ENCODE measurements at regions not wholly inside any gene's neighbourhood (a gene's known extent, or its start where the extent isn't known, plus 50 kb on each side); places are given as distances from the start of the nearest gene placed in this dataset.

DNA sequence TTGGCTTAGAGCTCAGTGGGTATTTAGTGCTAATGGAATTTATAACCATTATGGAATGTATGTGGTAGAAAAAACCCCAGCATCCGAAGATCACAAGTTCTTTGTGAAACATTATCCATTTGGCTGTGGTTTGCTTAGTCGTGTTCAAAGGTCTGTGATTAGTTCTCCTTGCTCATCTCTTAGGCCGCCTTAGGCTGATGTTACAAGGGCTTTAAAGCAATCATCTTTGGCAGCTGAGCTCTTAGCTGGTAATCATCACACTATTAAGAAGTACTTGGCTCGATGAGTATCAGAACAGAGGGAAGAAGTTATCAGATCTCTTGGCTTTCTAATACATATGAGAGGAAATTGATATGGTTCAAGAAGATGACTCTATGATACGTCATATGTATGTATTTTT lies 124.1 kb upstream of the E2F7 start:
- DNase-seq, result no peak

- no peak for DNase-seq
Observed at GRCh38 chr12:77179515-77179914, 114.1 kb upstream of the E2F7 start.

DNA sequence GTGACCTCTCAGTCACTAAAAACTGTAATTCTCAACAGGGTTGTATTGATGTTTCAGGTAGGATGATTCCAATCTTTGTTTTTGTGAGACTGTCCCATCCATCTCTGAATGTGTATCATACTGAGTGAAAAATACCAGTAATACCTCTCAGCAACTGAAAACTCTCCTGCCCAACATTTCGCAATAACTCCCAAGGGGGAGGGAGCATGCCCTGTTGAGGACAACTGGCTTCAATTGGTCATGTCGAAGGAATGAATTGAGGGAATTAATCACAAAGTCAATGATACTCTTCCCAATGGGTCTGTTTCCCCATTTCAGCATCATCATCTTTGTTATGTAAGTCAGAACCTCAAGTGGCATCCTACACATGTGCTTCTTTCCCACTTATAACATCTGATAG lies 102.4 kb upstream of the E2F7 start:
- no peak for DNase-seq

- DNase-seq, result no peak
Observed at GRCh38 chr12:77166696-77167095, 101.3 kb upstream of the E2F7 start.

- DNase-seq, result no peak
Observed at GRCh38 chr12:77163074-77164038, 98.0 kb upstream of the E2F7 start.

DNA sequence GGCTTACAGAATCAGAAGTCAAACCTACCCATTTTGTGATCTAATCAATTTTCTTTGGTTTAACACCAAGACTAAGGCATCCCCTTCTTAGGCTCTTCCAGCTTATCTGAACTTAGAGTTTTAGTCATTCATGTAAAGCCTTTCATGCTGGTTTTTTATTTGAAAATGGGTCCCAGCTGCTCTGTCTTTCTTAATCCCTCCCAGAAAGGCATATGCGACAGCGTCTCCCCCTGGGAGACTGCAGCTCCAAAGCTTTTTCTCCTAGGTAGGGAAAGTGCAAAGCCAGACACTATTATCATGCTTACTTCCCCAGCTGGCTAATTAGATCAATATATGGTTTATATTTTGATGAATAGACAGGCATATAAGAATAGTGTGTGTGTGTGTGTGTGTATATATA lies 96.6 kb upstream of the E2F7 start:
- no peak for DNase-seq

- no peak for DNase-seq
Observed at GRCh38 chr12:77160931-77161330, 95.6 kb upstream of the E2F7 start.

DNA sequence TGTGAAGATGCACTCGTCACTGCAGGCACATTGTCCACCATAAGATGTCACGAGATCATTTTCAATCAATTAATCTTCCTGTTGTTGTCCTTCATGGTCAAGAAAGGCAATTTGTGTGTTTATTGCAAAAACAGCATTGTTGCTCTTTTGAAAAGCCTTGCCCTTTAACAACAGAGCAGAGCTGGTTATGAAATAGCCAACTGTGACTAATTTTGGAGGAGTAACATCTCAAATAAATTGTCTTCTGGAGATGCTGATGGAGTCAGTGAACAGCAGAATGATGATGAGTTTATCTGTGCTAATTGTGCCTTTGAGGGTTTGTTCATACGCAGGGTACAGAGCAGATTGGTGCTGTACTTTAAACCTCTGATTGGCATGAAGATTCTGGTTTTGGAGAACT lies 88.3 kb upstream of the E2F7 start:
- no peak for DNase-seq

GRCh38 chr12:77152623-77153193 lies 87.3 kb upstream of the E2F7 start:
- peak in 1 of 2 experiments; percentile 9 for DNase-seq

DNA sequence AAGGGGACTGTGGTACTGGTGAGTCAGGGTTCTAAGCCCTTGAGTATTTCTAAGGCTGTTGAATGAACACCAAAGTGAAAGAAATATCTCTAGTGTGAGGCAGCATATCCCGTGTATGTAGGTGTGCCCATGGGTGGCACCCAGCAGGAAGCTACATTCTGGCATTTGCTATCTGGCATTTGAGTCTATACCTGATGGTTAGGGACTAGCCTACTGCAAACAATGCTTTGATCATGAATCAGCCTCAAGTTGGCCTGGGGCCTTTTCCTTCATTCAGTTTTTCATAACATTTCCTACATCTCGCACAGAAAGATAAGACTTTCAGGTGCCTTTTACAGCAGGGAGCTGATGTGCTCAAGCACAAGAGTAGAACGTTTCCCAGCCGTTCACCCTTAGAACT lies 85.7 kb upstream of the E2F7 start:
- no peak for DNase-seq

- peak in 1 of 2 experiments; percentile 22 for DNase-seq
Observed at GRCh38 chr12:77133566-77133965, 68.2 kb upstream of the E2F7 start.

- DNase-seq, result no peak
Observed at GRCh38 chr12:77131977-77132490, 66.7 kb upstream of the E2F7 start.

DNA sequence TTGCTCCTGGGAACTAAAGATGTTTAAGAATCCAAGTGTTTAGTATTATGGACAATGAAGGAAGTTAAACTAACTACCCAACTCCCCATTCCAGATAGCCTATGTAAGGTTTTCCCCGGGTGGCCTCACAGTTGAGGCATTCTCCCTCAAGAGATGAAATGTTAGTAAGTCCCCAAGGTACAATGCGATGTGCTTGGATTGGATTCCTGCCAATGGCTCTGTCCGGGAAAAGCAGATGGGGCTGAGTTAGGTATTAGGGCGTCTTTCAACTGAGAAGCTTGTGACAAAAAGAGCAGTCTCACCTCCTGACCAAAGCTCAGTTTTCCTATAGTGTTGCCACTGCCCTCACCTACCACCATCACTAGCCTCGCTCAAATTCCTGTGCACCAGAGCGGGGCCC lies 64.8 kb upstream of the E2F7 start:
- no peak for DNase-seq

GRCh38 chr12:77124767-77125166 lies 59.4 kb upstream of the E2F7 start:
- no peak for DNase-seq

DNA sequence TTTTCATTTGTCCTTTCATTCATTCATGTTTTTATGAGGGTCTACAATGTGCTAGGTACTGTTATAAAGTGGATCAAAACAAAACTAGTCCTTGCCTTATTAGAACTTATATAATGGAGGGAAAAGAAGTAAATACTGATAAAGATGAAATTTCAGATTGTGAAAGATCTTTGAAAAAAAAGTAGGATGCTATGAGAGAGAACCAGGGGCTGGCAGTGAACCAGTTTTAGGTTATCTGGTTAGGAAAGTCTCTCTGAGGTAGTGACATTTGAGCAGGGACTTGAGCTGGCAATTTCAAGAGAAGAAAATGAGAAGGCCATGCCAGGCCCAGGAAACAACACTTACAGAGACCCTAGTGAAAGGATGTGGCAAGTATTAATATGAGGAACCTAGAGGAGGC lies 57.3 kb upstream of the E2F7 start:
- DNase-seq, result no peak

- no peak for DNase-seq
Observed at GRCh38 chr12:77122236-77122635, 56.9 kb upstream of the E2F7 start.

DNA sequence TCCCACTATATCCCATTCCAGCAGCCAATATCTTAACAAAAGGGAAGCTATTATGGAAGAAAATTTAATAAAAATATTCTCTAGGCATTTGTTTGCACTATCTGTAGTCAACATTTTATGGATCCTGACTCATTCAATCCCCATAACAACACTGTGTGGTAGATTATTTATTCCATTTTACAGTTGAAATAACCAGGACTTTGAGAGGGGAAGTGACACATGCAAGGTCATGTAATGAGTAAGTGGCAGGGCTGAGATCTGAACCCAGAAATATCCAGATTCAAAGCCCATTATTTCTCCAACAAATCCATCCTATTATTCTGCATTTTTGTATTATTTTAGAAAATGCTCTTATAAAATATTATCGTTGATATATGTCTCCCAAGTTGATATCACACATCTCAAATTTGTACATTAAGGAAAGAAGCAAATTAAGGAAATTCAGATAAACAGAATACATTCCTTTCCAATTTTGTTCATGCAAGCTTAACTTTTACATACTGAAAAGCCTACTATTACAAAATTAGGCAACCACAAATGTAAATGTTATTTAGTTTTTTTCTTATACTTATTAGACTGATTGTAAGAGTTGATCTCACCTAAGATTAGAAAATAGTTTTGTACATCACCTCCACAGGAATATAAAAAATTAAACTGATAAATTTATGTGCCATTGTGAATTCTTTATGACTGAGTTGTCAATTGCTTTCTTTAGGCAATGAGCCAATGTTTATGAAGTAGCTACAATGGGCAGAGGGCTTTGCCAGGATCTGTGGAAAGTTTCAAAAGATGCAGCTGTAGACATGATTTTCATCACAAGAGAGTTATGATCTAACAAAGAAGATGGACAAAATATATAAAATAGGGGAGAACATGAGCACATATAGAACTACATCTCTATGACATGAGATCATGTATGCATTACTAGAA lies 55.1 kb upstream of the E2F7 start:
- DNase-seq, result no peak

DNA sequence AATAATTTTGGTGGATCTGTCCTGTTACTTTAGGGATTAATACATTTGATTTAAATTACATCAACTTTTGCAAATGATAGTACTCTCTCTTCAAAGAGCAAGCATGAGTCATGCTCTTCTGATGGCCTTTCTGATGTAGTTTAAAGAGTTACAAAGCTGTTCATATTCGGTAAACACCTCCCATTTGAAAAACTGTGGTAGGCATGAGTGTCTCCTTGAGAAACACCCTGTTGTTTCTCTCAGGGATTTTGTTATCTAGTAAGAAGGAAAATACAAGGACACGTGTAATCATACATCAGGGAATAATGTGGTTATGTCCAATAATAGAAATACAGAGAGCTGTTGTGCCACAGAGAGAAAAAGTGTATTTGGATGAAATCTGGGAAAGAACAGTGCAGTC lies 53.3 kb upstream of the E2F7 start:
- no peak for DNase-seq

GRCh38 chr12:77116277-77116676 lies 50.9 kb upstream of the E2F7 start:
- DNase-seq, result no peak

DNA sequence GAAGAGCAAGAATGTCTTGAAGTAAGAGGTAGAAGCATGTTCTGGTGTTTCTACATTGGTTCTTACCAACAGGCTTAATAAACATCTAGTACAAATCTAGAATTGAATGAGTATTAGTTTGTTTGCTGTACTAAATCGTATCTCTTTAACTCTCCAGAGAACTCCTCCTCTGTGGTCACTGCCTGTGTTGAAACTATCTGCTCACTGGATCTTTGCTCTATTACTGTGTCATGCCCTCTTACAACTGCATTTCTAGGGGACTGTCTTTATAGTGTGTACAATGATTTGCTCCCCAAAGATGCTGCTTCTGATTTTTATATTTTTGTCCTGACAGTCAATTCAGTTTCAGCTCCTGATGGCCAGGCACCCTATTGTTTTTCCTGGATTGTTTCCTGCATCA lies 50.1 kb upstream of the E2F7 start:
- no peak for DNase-seq

All from AML-193 (cell line).